ENCODE measurements at regions not wholly inside any gene's neighbourhood (a gene's known extent, or its start where the extent isn't known, plus 50 kb on each side); places are given as distances from the start of the nearest gene placed in this dataset.

GRCh38 chr7:25481891-25482290 is 253.6 kb upstream of the NPVF start:
- TF ChIP-seq, protein P1, sequence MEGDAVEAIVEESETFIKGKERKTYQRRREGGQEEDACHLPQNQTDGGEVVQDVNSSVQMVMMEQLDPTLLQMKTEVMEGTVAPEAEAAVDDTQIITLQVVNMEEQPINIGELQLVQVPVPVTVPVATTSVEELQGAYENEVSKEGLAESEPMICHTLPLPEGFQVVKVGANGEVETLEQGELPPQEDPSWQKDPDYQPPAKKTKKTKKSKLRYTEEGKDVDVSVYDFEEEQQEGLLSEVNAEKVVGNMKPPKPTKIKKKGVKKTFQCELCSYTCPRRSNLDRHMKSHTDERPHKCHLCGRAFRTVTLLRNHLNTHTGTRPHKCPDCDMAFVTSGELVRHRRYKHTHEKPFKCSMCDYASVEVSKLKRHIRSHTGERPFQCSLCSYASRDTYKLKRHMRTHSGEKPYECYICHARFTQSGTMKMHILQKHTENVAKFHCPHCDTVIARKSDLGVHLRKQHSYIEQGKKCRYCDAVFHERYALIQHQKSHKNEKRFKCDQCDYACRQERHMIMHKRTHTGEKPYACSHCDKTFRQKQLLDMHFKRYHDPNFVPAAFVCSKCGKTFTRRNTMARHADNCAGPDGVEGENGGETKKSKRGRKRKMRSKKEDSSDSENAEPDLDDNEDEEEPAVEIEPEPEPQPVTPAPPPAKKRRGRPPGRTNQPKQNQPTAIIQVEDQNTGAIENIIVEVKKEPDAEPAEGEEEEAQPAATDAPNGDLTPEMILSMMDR (IDR thresholded peaks at IDR 0.05; ENCODE audit: poor library complexity, severe bottlenecking), result no peak
- TF ChIP-seq, protein P2, sequence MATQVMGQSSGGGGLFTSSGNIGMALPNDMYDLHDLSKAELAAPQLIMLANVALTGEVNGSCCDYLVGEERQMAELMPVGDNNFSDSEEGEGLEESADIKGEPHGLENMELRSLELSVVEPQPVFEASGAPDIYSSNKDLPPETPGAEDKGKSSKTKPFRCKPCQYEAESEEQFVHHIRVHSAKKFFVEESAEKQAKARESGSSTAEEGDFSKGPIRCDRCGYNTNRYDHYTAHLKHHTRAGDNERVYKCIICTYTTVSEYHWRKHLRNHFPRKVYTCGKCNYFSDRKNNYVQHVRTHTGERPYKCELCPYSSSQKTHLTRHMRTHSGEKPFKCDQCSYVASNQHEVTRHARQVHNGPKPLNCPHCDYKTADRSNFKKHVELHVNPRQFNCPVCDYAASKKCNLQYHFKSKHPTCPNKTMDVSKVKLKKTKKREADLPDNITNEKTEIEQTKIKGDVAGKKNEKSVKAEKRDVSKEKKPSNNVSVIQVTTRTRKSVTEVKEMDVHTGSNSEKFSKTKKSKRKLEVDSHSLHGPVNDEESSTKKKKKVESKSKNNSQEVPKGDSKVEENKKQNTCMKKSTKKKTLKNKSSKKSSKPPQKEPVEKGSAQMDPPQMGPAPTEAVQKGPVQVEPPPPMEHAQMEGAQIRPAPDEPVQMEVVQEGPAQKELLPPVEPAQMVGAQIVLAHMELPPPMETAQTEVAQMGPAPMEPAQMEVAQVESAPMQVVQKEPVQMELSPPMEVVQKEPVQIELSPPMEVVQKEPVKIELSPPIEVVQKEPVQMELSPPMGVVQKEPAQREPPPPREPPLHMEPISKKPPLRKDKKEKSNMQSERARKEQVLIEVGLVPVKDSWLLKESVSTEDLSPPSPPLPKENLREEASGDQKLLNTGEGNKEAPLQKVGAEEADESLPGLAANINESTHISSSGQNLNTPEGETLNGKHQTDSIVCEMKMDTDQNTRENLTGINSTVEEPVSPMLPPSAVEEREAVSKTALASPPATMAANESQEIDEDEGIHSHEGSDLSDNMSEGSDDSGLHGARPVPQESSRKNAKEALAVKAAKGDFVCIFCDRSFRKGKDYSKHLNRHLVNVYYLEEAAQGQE (IDR thresholded peaks at IDR 0.05; ENCODE audit: borderline replicate concordance), result no peak
- no peak for TF ChIP-seq TAF1 (IDR thresholded peaks at IDR 0.05; ENCODE audit: low read depth)
- TF ChIP-seq POLR2AphosphoS5 (IDR thresholded peaks at IDR 0.05), result no peak
- TF ChIP-seq EP300 (conservative IDR thresholded peaks at IDR 0.05; ENCODE audit: poor library complexity, severe bottlenecking), result no peak
- TF ChIP-seq EZH2 (IDR thresholded peaks at IDR 0.05; ENCODE audit: borderline replicate concordance, insufficient read depth, low read length, poor library complexity, severe bottlenecking), result no peak

Data from neural cell (in vitro differentiated cells).